Activated gamma-delta T cell treated with anti-CD3 and anti-CD28 coated beads, Interleukin-2, amount 50 U/mL, for 16 hours (primary cell): ENCODE measurements at regions not wholly inside any gene's neighbourhood (a gene's known extent, or its start where the extent isn't known, plus 50 kb on each side); places are given as distances from the start of the nearest gene placed in this dataset.

Experiments used
- DNase-seq: peaks from one replicate; pipeline ENCODE4 v3.0.0-alpha.2; 2020; ENCODE audit warnings: low read depth

DNA sequence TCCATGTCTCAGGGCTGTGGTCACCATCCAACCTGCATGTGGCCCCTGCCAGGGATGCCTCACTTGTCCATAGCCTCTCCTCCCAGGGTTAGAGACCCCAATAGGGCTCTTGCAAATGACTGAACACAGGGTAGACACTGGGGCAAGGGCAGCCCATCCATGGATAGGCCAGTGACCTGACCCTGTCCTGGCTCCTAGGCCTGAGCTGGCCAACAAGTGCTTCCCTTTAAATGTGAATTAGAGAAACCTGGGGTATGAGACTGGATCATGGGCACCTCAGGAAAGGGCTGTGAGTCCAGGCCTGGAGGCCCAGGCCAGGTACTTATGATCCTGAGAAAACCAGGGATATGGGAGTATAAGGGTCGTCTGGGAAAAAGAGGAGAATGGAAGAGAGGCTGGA, 64.5 kb downstream of the COPS8 start:
- DNase-seq = no peak

GRCh38 chr2:237150831-237151375, 65.2 kb downstream of the COPS8 start:
- no peak for DNase-seq

GRCh38 chr2:237152361-237152760, 66.7 kb downstream of the COPS8 start:
- DNase-seq = no peak

DNA sequence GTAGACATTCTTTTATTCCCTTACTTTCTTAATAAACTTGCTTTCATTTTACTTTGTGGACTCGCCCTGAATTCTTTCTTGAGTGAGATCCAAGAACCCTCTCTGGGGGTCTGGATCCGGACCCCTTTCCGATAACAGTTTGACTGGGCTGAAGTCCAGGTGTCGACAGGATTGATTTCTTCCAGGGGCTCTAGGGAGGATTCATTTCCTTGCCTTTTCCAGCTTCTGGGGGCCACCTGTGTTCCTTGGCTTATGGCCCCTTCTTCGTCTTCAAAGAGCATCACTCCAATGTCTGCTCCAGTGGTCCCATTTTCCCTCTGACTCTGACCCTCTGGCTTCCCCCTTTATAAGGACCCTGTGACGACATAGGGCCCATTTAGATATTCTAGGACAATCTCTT, 67.5 kb downstream of the COPS8 start:
- no peak for DNase-seq

- DNase-seq = peak; percentile 33
Observed at GRCh38 chr2:237154082-237154638, 68.5 kb downstream of the COPS8 start.

GRCh38 chr2:237154884-237155851, 69.5 kb downstream of the COPS8 start:
- DNase-seq = no peak

DNA sequence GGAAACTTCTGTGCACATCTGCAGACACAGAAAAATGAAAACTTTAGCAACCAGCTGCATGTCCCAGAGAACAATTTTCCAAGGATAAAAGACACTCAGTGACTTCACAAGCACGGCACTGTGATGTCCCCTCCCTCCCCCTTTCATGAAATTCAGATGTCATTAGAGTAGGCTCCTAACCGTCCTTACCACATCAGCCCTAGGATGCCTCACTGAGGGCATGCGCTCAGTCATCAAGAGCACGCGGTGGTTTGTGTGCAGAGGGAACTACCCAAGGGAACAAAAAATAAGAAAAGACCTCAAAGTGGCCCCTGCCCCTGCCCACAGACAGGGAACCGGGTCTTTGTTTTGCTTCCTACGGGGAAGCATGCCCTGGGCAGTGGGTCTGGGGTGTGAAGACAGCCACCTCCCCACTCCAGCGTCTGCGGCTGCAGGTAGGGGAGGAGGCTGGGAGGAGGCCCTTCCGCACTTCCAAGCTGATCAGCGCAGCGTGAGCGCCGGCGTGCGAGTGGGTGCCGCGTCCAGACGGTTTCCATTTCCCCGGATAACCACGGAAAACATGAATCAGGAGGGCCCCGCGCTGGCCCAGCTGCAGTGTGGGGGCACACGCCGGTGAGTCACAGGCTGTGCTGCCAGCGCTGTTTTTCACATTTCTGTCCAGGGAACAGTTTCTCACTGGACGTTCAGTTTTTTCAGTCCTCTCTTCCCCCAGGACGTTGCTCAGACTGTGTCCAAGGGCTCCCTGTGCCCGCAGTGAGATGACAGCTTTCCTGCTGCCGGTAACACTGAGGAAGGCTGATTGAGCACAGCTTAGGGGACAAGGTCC, 70.6 kb downstream of the COPS8 start:
- DNase-seq = no peak

DNA sequence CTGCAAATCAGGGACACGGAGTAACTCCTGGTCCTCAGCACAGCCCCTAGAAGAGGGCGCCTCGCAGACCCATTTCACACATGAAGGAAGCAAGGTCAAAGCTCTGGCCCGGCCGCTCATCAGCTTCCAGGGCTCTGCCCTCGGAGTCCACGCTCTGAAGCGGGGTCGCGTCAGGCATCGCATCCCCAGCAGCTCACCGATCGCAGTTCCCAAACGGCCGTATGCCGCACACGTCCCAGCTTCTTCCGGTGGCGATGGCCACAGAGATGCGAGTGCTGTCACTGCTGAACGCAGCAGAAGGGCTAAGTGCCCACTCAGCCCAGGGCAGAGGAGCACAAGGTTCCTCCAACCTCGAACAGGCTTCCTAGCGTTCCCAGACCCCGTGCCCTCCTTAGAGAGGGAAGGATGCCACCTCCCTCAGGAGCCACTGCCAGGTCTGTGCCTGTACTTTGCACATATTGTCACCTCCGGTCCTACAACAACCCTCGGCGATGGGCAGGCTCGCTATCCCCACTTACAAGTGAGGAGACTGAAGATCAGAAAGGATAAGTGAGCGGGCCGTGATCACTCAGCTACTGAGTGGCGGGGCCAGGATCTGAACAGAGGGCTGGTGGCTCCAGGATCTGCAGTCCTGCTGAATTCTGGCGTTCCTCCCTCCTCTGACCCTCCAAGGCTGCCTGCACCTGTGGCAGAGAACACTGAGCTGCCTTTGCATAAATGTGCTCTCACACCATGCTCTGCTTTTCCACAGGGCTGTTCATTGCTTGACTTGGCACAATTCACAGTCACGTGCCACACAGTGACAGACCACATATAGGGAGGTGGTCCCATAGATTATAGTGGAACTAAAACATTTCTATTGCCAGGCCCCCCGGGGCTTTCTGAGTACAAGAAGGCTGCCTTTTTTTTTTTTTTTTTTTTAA, 71.4 kb downstream of the COPS8 start:
- DNase-seq = no peak

GRCh38 chr2:237157780-237158102, 72.1 kb downstream of the COPS8 start:
- DNase-seq = no peak

GRCh38 chr2:237158194-237158593, 72.5 kb downstream of the COPS8 start:
- DNase-seq = no peak

- DNase-seq = no peak
Observed at GRCh38 chr2:237159006-237159911, 73.6 kb downstream of the COPS8 start.

GRCh38 chr2:237160271-237160919, 74.7 kb downstream of the COPS8 start:
- no peak for DNase-seq

DNA sequence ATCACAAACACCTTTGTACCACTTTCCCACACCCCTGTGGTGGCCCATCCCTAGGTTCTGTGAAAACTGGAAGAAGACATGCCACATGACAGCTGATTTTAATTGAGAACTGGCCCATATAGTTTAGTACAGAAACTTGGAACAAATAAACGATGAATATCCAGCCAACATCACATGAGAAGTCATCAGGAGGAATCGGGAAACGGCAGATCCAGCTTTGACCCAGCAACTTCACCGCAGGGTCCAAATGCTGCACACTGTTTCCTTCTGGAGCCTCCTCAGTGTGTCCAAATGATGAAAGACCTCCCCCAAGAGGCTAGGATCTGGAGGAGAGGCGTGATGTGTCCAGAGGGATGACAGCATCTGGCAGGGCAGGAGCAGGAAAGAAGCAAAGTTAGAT, 75.5 kb downstream of the COPS8 start:
- DNase-seq = no peak

- no peak for DNase-seq
Observed at GRCh38 chr2:237162959-237163358, 77.3 kb downstream of the COPS8 start.

DNA sequence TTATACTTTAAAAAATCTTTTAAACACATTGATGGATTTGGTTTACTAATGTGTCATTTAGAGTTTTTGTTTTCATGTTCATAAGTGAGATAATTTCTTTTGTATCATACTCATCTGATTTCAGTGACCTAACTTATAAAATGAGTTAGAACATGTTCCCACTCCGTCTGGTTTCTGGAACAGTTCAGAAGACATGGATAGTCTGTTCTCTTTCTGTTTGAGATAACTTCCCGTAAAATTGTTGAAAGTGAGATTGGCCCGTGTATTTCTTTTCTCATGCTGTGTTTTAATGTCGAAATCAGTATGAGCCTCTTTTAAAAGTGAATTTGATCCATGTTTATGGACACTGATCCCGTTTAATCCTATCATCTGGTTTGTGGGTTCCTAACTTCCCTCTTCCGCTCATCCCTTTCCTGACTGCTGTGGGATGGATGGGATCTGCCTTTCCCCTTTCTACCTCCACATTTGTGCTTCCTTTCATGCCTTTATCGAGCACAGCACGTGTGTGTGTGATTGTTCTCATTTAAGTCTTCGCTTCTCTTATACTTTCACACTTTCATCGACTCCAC, 78.9 kb downstream of the COPS8 start:
- DNase-seq = no peak

DNA sequence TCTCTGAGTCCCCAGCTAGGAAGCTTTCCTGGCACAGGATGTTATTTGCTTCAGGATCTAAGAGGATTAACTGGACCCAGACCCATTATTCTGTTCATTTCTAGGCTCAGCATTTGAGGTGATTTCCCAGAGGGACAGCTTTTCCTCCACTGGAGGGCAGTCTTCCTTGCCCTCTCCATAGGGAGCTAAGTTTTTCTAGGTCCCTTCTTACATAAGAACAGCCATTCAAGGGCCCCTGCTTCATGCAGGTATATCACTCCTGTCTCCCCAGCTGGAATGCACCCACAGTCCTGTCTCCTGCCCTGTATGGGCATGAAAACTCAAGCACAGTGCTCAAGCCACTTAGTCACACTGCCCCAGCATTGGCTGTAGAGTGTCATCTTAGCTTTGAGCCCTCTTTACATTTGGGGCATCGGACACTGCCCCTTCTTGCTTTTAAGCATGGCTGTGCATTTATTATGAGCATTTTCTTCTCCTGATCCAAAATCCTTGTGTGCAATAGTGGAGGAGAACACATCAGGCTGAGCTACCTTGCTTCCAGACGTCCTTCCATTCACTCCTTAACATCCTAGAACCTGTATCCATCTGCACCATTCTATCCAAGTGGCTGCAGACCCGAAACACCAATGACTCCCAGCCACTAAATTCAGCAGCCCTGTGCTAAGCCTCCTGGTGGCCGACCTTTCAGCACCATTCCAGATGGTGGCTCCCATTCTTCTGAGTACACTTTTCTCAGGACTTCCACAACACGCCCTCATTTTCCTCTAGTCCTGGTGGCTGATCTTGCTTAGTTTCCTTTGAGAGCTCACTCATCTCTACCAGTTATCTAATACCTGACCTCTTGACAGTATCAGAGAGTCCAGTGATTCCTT, 80.0 kb downstream of the COPS8 start:
- DNase-seq = no peak

DNA sequence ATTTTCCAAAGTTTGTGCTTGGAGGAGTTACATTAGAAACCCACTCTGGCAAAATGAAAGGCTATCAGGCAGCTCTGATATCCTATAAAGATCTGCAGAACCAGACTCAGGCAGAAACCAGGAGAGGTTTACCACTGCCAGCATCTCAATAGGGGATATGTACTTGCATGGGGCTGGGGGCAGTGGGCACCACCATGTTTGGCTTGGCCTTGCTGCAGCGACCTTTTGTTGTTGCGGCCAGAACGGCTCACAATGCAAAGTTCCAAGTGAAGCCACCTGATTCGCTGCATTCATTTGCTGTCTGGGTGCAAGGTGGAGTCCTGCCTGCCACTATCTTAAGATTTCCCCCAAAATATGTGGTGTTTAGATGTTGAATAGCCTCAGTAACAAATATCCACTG, 81.3 kb downstream of the COPS8 start:
- DNase-seq = no peak

DNA sequence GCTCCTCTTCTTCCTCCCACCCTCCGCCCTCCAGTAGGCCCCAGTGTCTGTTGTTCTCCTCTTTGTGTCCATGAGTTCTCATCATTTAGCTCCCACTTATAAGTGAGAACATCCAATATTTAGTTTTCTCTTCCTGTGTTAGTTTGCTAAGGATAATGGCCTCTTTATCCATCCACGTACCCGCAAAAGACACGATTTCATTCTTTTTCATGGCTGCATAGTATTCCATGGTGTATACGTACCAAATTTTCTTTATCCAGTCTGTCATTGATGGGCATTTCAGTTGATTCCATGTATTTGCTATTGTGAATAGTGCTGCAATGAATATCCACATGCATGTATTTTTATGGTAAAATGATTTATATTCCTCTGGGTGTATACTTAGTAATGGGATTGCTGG, 82.2 kb downstream of the COPS8 start:
- DNase-seq = no peak

- DNase-seq = no peak
Observed at GRCh38 chr2:237170020-237170419, 84.3 kb downstream of the COPS8 start.
